Small intestine (tissue), 7 donors: ENCODE measurements at regions not wholly inside any gene's neighbourhood (a gene's known extent, or its start where the extent isn't known, plus 50 kb on each side); places are given as distances from the start of the nearest gene placed in this dataset.

Experiments
- DNase-seq, 2 donors: peaks; one replicate each; pipeline versions ENCODE4 v3.0.0 to v3.0.0-alpha.2; 2013
- FAIRE-seq: peaks from 2 replicates; lab custom pipeline; 2012; peaks lifted over from hg19 to GRCh38; lab: Jason Lieb, UNC
- H3K27ac ChIP-seq, 3 donors: one replicate each; pipeline ENCODE4 v1.5.1; 2013; ENCODE audit warnings: low read length in 2 of 3, mild to moderate bottlenecking in 2 of 3, control low read depth in 1 of 3, inconsistent platforms in 1 of 3, low read depth in 1 of 3, moderate library complexity in 1 of 3
- H3K27me3 ChIP-seq, 3 donors: one replicate each; pipeline ENCODE4 v1.6.1; 2013; ENCODE audit warnings: low read length in 3 of 3, inconsistent platforms in 1 of 3; ENCODE audit not compliant: control insufficient read depth in 3 of 3, insufficient read depth in 3 of 3
- H3K36me3 ChIP-seq, 3 donors: one replicate each; pipeline ENCODE4 v1.6.1; 2013; ENCODE audit warnings: low read length in 3 of 3, inconsistent platforms in 1 of 3, low read depth in 1 of 3, mild to moderate bottlenecking in 1 of 3, moderate library complexity in 1 of 3; ENCODE audit not compliant: control insufficient read depth in 3 of 3, insufficient read depth in 2 of 3
- H3K4me1 ChIP-seq, 3 donors: one replicate each; pipeline ENCODE4 v1.6.1; 2013; ENCODE audit warnings: low read length in 2 of 3, inconsistent platforms in 1 of 3, low read depth in 1 of 3, mild to moderate bottlenecking in 1 of 3, moderate library complexity in 1 of 3; ENCODE audit not compliant: control insufficient read depth in 3 of 3, insufficient read depth in 2 of 3
- H3K4me3 ChIP-seq, 3 donors: one replicate each; pipeline ENCODE4 v1.5.1; 2013; ENCODE audit warnings: low read length in 3 of 3, control low read depth in 1 of 3, inconsistent platforms in 1 of 3, low read depth in 1 of 3, mild to moderate bottlenecking in 1 of 3, moderate library complexity in 1 of 3
- H3K9me3 ChIP-seq, 2 donors: one replicate each; pipeline ENCODE4 v1.6.1; 2013; ENCODE audit warnings: low read depth in 1 of 2, low read length in 1 of 2; ENCODE audit not compliant: control insufficient read depth in 2 of 2, insufficient read depth in 1 of 2
- WGBS, 3 donors: extraction: QIAGEN DNeasy Blood & Tissue Kit; methylation state at CpG; one replicate each; pipeline ENCODE4 v1.1.7; 2013; 5-methylcytosine and 5-hydroxymethylcytosine counted together
- donor health status: healthy with polysubstance abuse.
- donor health status: control.
- donor health status: control.
- donor health status: Bipolar disorder and iron deficiency.
- donor health status: healthy.

GRCh38 chr1:112285316-112285715 is 110.7 kb upstream of the CTTNBP2NL start:
- DNase-seq: no peak
- H3K4me1 ChIP-seq: no peaks in the 10 kb centered on the region
- H3K4me3 ChIP-seq: no peak overlapping the region
- no peak for FAIRE-seq
- no peaks in the 10 kb centered on the region for H3K9me3 ChIP-seq
- no peak overlapping the region for H3K27ac ChIP-seq
- no peaks in the 10 kb centered on the region for H3K27me3 ChIP-seq
- WGBS, 3 donors: 62 to 79% (median 66%) methylated on average over 4 of the region's 4 CpGs
- H3K36me3 ChIP-seq: no peaks in the 10 kb centered on the region

- 75 to 80% (median 77%) methylated on average over 3 of the region's 3 CpGs for WGBS, 3 donors
- no peak overlapping the region for H3K27ac ChIP-seq
Measured at GRCh38 chr1:112285746-112286145, 110.3 kb upstream of the CTTNBP2NL start.

GRCh38 chr1:112296908-112297307 is 99.1 kb upstream of the CTTNBP2NL start:
- Histone ChIP-seq H3K36me3 (no peaks in the 10 kb centered on the region), H3K9me3 (peaks cover 0 to 10% of the 10 kb centered on the region in 2 donors), H3K27me3 (peaks cover 0 to 2% (median 0%) of the 10 kb centered on the region in 3 donors), H3K27ac (no peak overlapping the region), H3K4me3 (no peak overlapping the region), H3K4me1 (no peaks in the 10 kb centered on the region)
- FAIRE-seq: no peak
- 66 to 75% (median 67%) methylated on average over 5 of the region's 5 CpGs for WGBS, 3 donors
- no peak for DNase-seq

More at GRCh38 chr1:112285746-112286145, 110.3 kb upstream of the CTTNBP2NL start:
- Histone ChIP-seq H3K4me1 (no peaks in the 10 kb centered on the region), H3K36me3 (no peaks in the 10 kb centered on the region), H3K9me3 (no peaks in the 10 kb centered on the region), H3K27me3 (no peaks in the 10 kb centered on the region), H3K4me3 (no peak overlapping the region)
- DNase-seq (no peak), FAIRE-seq (no peak)

GRCh38 chr1:112297536-112297935 is 98.5 kb upstream of the CTTNBP2NL start:
- FAIRE-seq (no peak), DNase-seq (no peak)
- Histone ChIP-seq H3K27me3 (peaks cover 0 to 2% (median 0%) of the 10 kb centered on the region in 3 donors), H3K36me3 (no peaks in the 10 kb centered on the region), H3K4me1 (no peaks in the 10 kb centered on the region), H3K9me3 (peaks cover 0 to 10% of the 10 kb centered on the region in 2 donors), H3K27ac (no peak overlapping the region), H3K4me3 (no peak overlapping the region)
- 55 to 61% (median 58%) methylated on average over 3 of the region's 3 CpGs for WGBS, 3 donors

GRCh38 chr1:112298558-112298957 is 97.5 kb upstream of the CTTNBP2NL start:
- H3K27me3 ChIP-seq: peaks cover 0 to 4% (median 0%) of the 10 kb centered on the region in 3 donors
- WGBS, 3 donors: 26 to 39% (median 31%) methylated on average over 1 of the region's 1 CpG
- H3K4me1 ChIP-seq: no peaks in the 10 kb centered on the region
- FAIRE-seq (no peak), DNase-seq (peak; percentile 17 to 31)
- no peaks in the 10 kb centered on the region for H3K36me3 ChIP-seq
- no peak overlapping the region for H3K27ac ChIP-seq
- no peak overlapping the region for H3K4me3 ChIP-seq
- H3K9me3 ChIP-seq: peaks cover 0 to 10% of the 10 kb centered on the region in 2 donors

- Histone ChIP-seq H3K36me3 (no peaks in the 10 kb centered on the region), H3K27me3 (peaks cover 0 to 5% (median 0%) of the 10 kb centered on the region in 3 donors), H3K4me3 (no peak overlapping the region), H3K9me3 (peaks cover 0 to 3% of the 10 kb centered on the region in 2 donors), H3K4me1 (no peaks in the 10 kb centered on the region), H3K27ac (peak overlapping the region in 1 of 3 donors; percentile 39)
- DNase-seq (no peak), FAIRE-seq (no peak)
- 59 to 74% (median 63%) methylated on average over 5 of the region's 5 CpGs for WGBS, 3 donors
Measured at GRCh38 chr1:112304126-112304525, 91.9 kb upstream of the CTTNBP2NL start.

- Histone ChIP-seq H3K4me3 (no peak overlapping the region), H3K27ac (peak overlapping the region in 1 of 3 donors; percentile 39), H3K9me3 (no peaks in the 10 kb centered on the region), H3K27me3 (peaks cover 0 to 5% (median 0%) of the 10 kb centered on the region in 3 donors), H3K36me3 (no peaks in the 10 kb centered on the region), H3K4me1 (no peaks in the 10 kb centered on the region)
- FAIRE-seq (no peak), DNase-seq (no peak)
- 53 to 70% (median 66%) methylated on average over 3 of the region's 3 CpGs for WGBS, 3 donors
Measured at GRCh38 chr1:112304612-112305011, 91.4 kb upstream of the CTTNBP2NL start.

GRCh38 chr1:112307930-112308591 is 88.0 kb upstream of the CTTNBP2NL start:
- no peak overlapping the region for H3K27ac ChIP-seq
- no peak overlapping the region for H3K4me3 ChIP-seq
- H3K27me3 ChIP-seq: peaks cover 0 to 5% (median 0%) of the 10 kb centered on the region in 3 donors
- WGBS, 3 donors: 64 to 79% (median 67%) methylated on average over 3 of the region's 3 CpGs
- no peak for DNase-seq
- no peaks in the 10 kb centered on the region for H3K36me3 ChIP-seq
- H3K4me1 ChIP-seq: no peaks in the 10 kb centered on the region
- FAIRE-seq: no peak
- no peaks in the 10 kb centered on the region for H3K9me3 ChIP-seq
